ENCODE measurements at regions not wholly inside any gene's neighbourhood (a gene's known extent, or its start where the extent isn't known, plus 50 kb on each side); places are given as distances from the start of the nearest gene placed in this dataset.

DNA sequence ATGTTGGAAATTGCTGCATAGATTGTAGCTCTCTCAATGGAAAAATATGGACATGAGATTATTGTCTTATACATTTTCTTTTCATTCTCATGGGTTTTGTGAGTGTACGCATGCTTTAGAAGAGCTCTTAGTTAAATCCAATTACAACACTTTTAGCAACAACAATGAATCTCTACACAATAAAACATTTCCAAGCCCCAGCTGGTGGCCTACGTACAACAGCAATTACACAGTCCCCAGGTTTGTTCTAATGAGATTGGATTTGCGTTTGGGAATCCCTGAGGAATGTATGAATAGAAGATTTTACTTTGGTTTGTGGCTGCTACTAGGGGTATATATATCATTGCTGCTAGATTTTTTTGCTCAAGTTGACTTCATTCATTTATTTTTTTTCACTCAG is 98.6 kb downstream of the FHDC1 start:
- DNase-seq, result no peak

- no peak for DNase-seq
Measured at GRCh38 chr4:153036931-153037482, 100.9 kb downstream of the FHDC1 start.

DNA sequence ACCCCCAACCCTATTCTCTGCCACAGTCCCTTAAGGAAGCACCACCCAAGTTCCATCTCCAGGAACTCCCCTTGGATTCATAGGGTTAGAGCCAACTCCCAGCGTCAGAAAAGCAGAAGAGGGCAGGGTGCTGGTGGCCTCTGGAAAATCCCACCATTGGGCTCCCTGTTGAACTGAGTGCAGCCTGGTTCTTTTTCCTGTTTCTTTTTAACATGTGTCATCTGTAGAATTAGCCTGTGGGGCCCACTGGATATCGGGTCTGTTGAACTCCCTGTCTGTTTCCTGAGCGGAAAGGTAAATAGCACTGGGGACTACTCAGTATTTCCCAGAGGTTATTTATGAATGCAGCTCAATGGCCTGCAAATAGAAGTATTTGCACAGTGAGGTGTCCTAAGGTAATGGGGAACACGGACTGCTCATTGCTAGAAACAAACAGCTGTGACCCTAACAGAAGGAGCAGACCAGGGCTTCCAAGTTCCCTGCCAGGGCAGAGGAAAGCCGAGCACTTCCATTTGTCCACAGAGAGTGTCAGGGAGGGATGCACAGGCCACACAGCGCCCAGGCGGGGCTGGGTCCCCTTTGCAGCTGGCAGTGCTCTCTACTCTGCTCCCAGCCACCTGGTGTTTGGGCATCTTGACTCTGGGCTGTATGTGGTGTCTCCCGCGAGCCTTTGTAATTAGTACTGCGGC is 102.6 kb downstream of the FHDC1 start:
- no peak for DNase-seq

DNA sequence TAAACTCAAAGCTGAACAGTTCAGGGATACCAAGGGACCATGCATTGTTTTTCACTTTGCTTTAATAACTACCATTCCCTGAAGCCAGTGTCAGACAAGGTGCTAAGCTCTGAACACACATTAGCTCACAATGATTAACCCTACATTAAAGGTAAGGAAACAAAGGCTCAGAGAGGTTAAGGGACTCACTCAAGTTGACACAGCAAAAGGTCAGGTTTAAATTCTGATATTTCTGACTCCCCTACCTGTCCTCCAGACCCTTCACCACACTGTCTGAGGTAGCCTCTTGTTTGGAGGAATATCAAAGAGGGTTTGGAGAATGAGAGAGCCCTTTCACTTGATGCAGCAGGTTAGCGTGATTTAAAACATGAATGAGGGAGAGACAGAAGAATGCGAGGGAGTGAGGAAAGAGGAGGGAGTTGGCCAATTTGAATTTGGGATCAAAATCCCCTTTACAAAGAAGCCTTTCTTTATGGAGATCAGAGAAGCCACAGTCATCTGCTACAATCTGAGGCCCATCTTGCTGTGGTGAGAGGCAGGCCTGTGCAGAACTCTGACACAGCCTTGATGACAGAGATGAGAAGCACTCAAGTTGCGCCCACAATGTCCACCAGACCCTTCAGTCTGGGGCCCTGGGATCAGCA is 103.5 kb downstream of the FHDC1 start:
- no peak for DNase-seq

- DNase-seq, result no peak
Measured at GRCh38 chr4:153040677-153041076, 104.6 kb downstream of the FHDC1 start.

DNA sequence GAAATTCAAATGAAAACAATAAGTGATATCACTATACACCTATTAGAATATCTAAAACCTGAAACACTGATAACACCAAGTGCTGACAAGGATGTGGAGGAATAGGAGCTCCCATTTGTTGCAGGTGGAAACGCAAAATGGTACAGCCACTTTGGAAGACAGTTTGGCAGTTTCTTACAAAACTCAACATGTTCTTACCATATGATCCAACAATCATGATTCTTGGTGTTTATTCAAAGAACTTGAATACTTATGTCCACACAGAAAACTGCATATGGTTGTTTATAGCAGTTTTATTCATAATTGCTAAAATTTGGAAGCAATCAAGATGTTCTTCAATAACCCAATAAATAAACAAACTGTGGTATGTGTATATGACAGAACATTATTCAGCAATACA is 107.9 kb downstream of the FHDC1 start:
- DNase-seq, result no peak

GRCh38 chr4:153045111-153045982 is 109.2 kb downstream of the FHDC1 start:
- no peak for DNase-seq

GRCh38 chr4:153058671-153059060 is 122.5 kb downstream of the FHDC1 start:
- no peak for DNase-seq

GRCh38 chr4:153060196-153060595 is 124.1 kb downstream of the FHDC1 start:
- DNase-seq, result peak in 1 of 2 experiments; percentile 57

DNA sequence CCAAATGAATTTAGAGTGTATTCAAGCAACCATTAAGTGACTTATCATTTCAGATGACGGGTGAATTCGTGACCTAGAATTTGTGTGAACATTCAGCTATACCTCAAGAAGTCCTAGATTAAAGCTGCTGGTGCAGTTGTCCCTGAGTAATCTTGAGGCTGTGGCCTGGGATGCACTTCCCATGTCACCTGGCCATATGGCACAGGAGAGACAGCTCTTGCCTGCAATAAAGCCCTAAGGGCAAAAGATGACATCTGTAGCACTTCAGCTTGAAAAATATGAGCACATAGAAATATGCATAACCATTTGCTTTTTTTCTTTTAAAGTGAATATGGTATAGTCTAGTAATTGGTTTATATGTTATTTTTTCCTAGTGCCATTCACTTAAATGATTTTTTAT is 125.8 kb downstream of the FHDC1 start:
- no peak for DNase-seq

DNA sequence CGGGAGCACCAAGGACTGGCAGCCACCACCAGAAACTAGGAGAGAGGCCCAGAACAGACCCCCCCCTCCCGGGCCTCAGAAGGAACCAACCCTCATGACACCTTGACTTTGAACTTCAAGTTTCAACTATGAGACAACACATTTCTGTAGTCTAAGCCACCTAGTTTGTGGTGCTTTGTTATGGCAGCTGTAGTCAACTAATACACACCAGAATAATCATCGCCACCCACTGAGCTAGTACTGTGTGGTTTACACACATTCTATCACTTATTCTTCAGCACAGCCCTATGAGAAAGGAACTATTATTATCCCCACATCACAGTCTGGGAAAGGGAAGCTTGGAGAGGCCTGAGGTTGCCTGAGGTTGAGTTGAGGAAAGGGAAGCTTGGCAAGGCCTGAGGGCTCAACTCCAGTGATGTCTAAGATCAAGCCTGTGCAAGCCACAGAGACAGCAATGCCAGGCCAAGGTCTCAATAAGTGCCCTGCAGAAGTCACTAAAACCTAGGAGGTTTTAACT is 126.6 kb downstream of the FHDC1 start:
- DNase-seq, result no peak

DNA sequence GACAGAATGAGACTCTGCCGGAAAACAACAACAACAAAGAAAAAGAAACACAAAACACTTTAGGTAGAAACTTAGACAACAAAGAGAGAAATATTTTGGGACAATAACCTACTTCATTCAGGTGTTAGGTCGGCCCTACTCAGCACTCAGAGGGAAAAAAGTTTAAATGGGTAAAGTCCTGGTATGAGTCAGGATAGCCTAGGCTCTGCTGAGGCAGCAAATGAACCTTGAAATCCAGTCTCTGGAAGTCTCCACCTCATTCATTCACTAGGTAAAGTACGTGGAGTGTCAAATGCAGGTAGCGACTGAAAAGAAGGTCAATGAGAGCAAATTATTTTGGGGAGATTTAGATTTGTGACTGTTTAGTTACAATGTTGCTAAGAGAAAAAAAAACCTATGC is 127.4 kb downstream of the FHDC1 start:
- no peak for DNase-seq

DNA sequence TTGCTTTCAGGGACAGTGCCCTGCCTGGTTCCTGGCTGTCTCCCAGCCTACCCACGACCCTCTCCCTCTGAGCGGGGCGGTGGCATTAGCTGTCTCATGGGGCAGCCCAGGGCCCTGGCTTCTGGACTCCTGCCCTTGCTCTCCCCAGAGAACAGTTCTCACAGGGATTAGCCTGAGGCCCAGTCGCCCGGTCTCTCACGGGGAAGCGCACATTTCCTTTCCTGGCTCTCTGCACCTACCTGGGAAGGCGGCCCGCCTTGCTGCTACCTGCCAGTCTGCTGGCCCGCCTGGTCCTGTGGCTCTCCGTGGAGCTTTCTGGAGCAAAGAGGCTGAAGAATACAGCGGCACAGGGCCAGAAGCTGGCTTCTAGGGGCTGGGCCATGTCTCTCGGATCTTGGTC is 128.4 kb downstream of the FHDC1 start:
- no peak for DNase-seq

DNA sequence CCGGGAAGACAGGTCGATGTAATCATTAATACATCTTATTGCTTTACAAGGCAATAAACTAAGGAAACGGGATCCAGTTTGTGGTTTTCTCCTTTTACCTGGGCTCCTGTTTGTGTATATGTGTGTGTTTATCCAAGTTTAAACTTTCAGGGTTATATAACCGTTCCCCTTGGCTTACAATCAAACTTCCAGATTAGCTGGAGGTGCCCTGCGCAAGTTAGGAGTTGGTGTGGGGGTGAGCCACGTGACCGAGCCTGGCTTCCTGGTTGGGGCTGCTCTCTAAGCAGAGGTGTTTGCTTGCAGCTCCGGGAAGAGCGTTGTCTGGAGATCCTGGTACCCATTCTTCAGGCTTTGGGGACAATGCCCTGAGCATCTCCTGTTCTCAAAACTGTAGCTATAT is 129.2 kb downstream of the FHDC1 start:
- no peak for DNase-seq

- DNase-seq, result no peak
Measured at GRCh38 chr4:153067376-153067775, 131.3 kb downstream of the FHDC1 start.

GRCh38 chr4:153068751-153069150 is 132.6 kb downstream of the FHDC1 start:
- no peak for DNase-seq

- no peak for DNase-seq
Measured at GRCh38 chr4:153071958-153072598, 132.2 kb upstream of the TRIM2 start.

DNA sequence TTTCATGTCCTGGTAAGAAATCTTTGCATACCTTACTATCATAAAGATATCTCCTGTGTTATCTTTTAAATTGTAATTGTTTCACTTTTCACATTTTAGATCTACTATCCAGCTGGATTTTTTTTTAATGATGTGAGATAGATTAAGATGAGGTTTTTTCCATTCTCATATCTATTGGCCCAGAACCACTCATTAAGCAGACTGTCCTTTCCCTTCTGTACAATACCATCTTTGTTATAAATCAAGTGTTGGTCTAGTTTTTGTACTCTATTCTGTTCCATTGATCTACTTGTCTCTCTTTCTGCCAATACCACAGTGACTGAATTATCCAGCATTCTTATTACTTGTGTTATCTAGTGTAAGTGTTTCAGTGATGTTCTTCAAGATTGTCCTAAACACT is 131.6 kb upstream of the TRIM2 start:
- no peak for DNase-seq

DNA sequence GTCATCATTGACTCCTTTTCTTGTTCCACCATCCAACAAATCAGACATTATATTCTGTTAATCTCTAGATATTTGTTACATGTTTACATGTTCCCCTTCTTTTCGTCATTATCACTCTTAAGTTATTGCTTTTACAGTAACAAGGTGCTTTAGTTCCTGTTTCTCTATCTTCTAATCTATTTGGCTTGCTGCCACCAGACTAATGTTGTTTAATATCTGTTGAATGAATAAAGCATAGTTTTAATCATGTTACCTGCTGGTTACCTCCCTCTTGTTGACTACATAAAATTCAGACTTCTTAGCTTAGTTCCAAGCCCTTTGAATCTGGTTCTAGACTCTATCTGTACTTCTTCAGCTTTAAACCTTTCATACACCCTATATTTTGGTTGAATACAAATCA is 129.8 kb upstream of the TRIM2 start:
- no peak for DNase-seq

GRCh38 chr4:153074936-153075630 is 129.2 kb upstream of the TRIM2 start:
- no peak for DNase-seq

- no peak for DNase-seq
Measured at GRCh38 chr4:153075836-153076518, 128.3 kb upstream of the TRIM2 start.

DNA sequence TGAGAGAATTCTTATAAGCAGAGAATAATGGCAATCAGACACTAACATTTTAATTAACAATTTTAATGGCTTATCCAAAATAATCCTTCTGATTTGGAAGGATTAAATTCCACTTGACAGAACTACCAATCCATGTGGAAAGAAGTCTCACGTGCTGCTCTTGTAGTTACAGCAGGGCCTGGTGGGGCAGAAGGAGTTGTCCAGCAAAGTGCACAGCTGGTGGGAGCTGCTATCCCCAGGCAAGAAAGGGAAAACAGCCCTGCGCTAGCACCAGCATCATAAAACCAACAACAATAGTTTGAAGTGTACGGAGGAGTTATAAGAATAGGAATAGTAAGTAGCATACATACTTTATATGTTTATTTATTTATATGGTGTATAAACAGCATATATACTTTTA is 127.4 kb upstream of the TRIM2 start:
- no peak for DNase-seq
